ENCODE measurements at regions not wholly inside any gene's neighbourhood (a gene's known extent, or its start where the extent isn't known, plus 50 kb on each side); places are given as distances from the start of the nearest gene placed in this dataset.

- H3K36me3 ChIP-seq (ENCODE audit: control insufficient read depth in 2 of 2, extremely low read depth in 1 of 2, insufficient read depth in 2 of 2, low read length in 2 of 2): no peaks in the 10 kb centered on the region
- H3K27me3 ChIP-seq (ENCODE audit: control insufficient read depth in 2 of 2, insufficient read depth in 2 of 2, low read length in 2 of 2): no peaks in the 10 kb centered on the region
- no peak for FAIRE-seq
- no peak overlapping the region for H3K9ac ChIP-seq (replicated peaks; ENCODE audit: extremely low read depth, insufficient read depth, low read length)
- no peaks in the 10 kb centered on the region for H4K20me1 ChIP-seq (replicated peaks; ENCODE audit: control insufficient read depth, extremely low read depth, insufficient read depth, low read length)
- no peak overlapping the region for H3K4me3 ChIP-seq (replicated peaks in 1 of 3; ENCODE audit: insufficient read depth in 1 of 3, low read depth in 1 of 3, low read length in 3 of 3)
- no TSS peak for BruUV-seq (replicated peaks)
- H3K9me1 ChIP-seq (replicated peaks; ENCODE audit: control insufficient read depth, extremely low read depth, insufficient read depth, low read length): no peaks in the 10 kb centered on the region
- no peak overlapping the region for H2AFZ ChIP-seq (ENCODE audit: low read depth, low read length)
- dilution Hi-C loops (cut with MboI; ENCODE audit: extremely low pct_ligation_motif_present, low sequenced_read_pairs): no loop called here
- TF ChIP-seq EZH2 (IDR thresholded peaks at IDR 0.05; ENCODE audit: borderline replicate concordance, low read depth, low read length, severe bottlenecking) (no peak), POLR2AphosphoS5 (IDR thresholded peaks at IDR 0.05; ENCODE audit: insufficient read depth, low read depth, low read length) (no peak), MYC (IDR thresholded peaks at IDR 0.05; ENCODE audit: low read depth, low read length) (no peak), GATA2 (IDR thresholded peaks at IDR 0.05; ENCODE audit: insufficient read depth, insufficient read length, low read depth, low read length) (no peak), JUN (IDR thresholded peaks at IDR 0.05; ENCODE audit: borderline replicate concordance, insufficient read depth, insufficient read length, low read depth) (no peak), POLR2A (IDR thresholded peaks at IDR 0.05; ENCODE audit: low read depth, low read length) (no peak), MAX (IDR thresholded peaks at IDR 0.05; ENCODE audit: insufficient read depth, insufficient read length) (no peak), FOS (IDR thresholded peaks at IDR 0.05; ENCODE audit: borderline replicate concordance, insufficient read depth, low read length) (no peak)
- TF ChIP-seq, protein P1, sequence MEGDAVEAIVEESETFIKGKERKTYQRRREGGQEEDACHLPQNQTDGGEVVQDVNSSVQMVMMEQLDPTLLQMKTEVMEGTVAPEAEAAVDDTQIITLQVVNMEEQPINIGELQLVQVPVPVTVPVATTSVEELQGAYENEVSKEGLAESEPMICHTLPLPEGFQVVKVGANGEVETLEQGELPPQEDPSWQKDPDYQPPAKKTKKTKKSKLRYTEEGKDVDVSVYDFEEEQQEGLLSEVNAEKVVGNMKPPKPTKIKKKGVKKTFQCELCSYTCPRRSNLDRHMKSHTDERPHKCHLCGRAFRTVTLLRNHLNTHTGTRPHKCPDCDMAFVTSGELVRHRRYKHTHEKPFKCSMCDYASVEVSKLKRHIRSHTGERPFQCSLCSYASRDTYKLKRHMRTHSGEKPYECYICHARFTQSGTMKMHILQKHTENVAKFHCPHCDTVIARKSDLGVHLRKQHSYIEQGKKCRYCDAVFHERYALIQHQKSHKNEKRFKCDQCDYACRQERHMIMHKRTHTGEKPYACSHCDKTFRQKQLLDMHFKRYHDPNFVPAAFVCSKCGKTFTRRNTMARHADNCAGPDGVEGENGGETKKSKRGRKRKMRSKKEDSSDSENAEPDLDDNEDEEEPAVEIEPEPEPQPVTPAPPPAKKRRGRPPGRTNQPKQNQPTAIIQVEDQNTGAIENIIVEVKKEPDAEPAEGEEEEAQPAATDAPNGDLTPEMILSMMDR (IDR thresholded peaks at IDR 0.05; ENCODE audit: extremely low read depth in 1 of 2, insufficient read depth in 1 of 2, low read depth in 1 of 2, low read length in 2 of 2): no peak
- DNase-seq (ENCODE audit: low read depth, low spot score): no peak
- ChIA-PET CTCF (interaction anchor here (1.1 kb wide), 1 partner anchor 11 kb away, joined by 3 read pairs; no protein-coding TSS in a partner anchor), POLR2A (no interaction called here)
- no peaks in the 10 kb centered on the region for H3K79me2 ChIP-seq (ENCODE audit: control insufficient read depth, insufficient read depth, low read length)
- intact Hi-C loops (cut with micrococcal nuclease): no loop called here
- no peaks in the 10 kb centered on the region for H3K4me1 ChIP-seq (ENCODE audit: control insufficient read depth, extremely low read depth, insufficient read depth, low read length)
- H3K9me3 ChIP-seq (replicated peaks; ENCODE audit: control insufficient read depth, insufficient read depth, low read length): no peaks in the 10 kb centered on the region
- no peak overlapping the region for H3K4me2 ChIP-seq (ENCODE audit: insufficient read depth, low read length)
- H3K27ac ChIP-seq (ENCODE audit: insufficient read depth, low read depth, low read length): no peak overlapping the region
Observed at GRCh38 chr15:59828861-59829260, 139.7 kb upstream of the BNIP2 start.

Data from endothelial cell of umbilical vein (primary cell).